Lower lobe of right lung (tissue), 2 donors: ENCODE measurements at regions not wholly inside any gene's neighbourhood (a gene's known extent, or its start where the extent isn't known, plus 50 kb on each side); places are given as distances from the start of the nearest gene placed in this dataset.
A peak's percentile ranks its signal among the peaks of the same experiment; 100 is the strongest.
"Not testable (repeated sequence)": the region's sequence is repeated elsewhere in the genome, so short reads cannot be mapped to it uniquely, and the experiment has no call there.

ENCODE experiments used
- ATAC-seq, 2 donors: fragments of 200-7000 bp; cut with Tn5 transposase; one replicate each; pipeline ENCODE4 v1.9.1; 2020 to 2022; ENCODE audit warnings: mild to moderate bottlenecking in 2 of 2, moderate library complexity in 2 of 2
- DNase-seq: peaks from one replicate; pipeline ENCODE4 v3.0.0-alpha.2; 2020
- H3K27ac ChIP-seq: fragments of 200-600 bp; one replicate; pipeline ENCODE4 v1.8.0; 2022
- H3K27me3 ChIP-seq: fragments of 200-600 bp; one replicate; pipeline ENCODE4 v1.8.0; 2022; ENCODE audit warnings: low read depth
- H3K36me3 ChIP-seq: fragments of 200-600 bp; one replicate; pipeline ENCODE4 v1.8.0; 2022; ENCODE audit warnings: mild to moderate bottlenecking
- H3K4me1 ChIP-seq: fragments of 200-600 bp; one replicate; pipeline ENCODE4 v1.8.0; 2022
- H3K4me3 ChIP-seq: fragments of 200-600 bp; one replicate; pipeline ENCODE4 v1.8.0; 2022; ENCODE audit warnings: mild to moderate bottlenecking
- H3K9me3 ChIP-seq: fragments of 200-600 bp; one replicate; pipeline ENCODE4 v1.8.0; 2022
- intact Hi-C: fragments of 100-400 bp; cut with DNase I; formaldehyde crosslinking; loops from one replicate; pipeline ENCODE4 v1.11.0; 2022
- TF ChIP-seq, protein P1 (sequence below): fragments of 200-600 bp; IDR thresholded peaks from one replicate; pipeline ENCODE4 v1.8.0; 2022; ENCODE audit warnings: antibody characterized with exemption, mild to moderate bottlenecking
- donor health status: DM: no; HTN: yes; CAD: no; lungs with severe emphysema.

DNA sequence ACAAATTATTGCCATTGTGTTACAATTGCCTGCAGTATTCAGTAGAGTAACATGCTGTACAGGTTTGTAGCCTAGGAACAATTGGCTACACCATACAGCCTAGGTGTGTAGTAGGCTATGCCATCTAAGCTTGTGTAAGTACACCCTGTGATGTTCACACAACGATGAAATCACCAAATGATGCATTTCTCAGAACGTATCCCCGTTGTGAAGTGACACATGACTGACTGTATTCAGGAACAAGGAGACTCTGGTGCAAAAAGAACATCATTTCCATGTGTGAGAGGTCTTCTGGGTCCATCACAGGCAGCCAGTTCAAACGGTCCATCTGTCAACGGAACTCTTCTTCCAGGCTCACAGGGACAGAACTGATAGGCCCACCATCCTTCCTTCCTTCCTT, 263.7 kb downstream of the ANAPC1 start:
- Histone ChIP-seq H3K36me3 (no peaks in the 10 kb centered on the region), H3K4me3 (no peak overlapping the region), H3K4me1 (peaks cover 14% of the 10 kb centered on the region), H3K27ac (no peak overlapping the region), H3K27me3 (no peaks in the 10 kb centered on the region), H3K9me3 (no peaks in the 10 kb centered on the region)
- DNase-seq: no peak
- intact Hi-C loops: no loop called here
- ATAC-seq: no peak
- TF ChIP-seq, protein P1, sequence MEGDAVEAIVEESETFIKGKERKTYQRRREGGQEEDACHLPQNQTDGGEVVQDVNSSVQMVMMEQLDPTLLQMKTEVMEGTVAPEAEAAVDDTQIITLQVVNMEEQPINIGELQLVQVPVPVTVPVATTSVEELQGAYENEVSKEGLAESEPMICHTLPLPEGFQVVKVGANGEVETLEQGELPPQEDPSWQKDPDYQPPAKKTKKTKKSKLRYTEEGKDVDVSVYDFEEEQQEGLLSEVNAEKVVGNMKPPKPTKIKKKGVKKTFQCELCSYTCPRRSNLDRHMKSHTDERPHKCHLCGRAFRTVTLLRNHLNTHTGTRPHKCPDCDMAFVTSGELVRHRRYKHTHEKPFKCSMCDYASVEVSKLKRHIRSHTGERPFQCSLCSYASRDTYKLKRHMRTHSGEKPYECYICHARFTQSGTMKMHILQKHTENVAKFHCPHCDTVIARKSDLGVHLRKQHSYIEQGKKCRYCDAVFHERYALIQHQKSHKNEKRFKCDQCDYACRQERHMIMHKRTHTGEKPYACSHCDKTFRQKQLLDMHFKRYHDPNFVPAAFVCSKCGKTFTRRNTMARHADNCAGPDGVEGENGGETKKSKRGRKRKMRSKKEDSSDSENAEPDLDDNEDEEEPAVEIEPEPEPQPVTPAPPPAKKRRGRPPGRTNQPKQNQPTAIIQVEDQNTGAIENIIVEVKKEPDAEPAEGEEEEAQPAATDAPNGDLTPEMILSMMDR: no peak

DNA sequence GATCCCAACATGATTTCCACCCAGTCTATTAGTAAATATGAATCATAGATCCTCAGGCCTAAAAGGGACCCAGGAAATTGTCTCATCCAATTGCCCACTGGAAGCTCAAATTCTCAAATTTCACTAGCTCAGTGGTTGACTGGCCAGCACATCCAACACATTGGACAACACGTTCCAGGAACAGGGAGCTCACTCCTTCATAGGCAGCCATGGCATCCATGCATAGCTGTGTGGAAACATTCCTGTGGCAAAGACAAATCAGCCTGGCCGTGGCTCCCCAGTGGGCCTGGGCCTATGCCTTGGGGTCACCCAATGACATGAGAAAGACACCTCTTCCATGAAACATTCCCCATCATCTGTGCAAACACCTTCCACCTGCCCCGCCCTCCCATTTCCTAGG, 261.1 kb downstream of the ANAPC1 start:
- no peaks in the 10 kb centered on the region for H3K9me3 ChIP-seq
- H3K4me1 ChIP-seq: peaks cover 9% of the 10 kb centered on the region
- no peak for ATAC-seq
- no peak overlapping the region for H3K27ac ChIP-seq
- intact Hi-C loops: no loop called here
- no peak overlapping the region for H3K4me3 ChIP-seq
- TF ChIP-seq, protein P1: no peak
- no peaks in the 10 kb centered on the region for H3K36me3 ChIP-seq
- DNase-seq: no peak
- no peaks in the 10 kb centered on the region for H3K27me3 ChIP-seq

DNA sequence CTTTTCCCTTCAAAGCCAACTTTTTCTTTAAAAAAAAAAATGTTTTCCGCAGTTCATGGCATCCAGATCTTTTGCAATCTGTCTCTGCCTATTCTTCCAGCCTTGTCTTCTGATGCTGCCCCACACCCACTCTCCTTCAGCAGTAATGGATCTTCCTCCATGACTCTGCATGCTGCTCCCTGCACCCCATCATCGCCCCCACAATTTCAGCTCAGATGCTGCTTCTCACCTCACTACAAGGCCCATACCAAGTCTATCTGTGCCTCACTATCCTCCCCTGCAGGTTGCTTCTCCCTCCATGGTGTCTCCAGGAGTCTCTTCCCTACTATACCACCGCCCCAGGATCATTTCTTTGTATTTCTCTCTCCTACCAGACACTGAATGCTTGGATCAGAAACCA, 260.6 kb downstream of the ANAPC1 start:
- peaks cover 5% of the 10 kb centered on the region for H3K9me3 ChIP-seq
- TF ChIP-seq, protein P1: no peak
- DNase-seq: no peak
- no peak for ATAC-seq
- H3K27me3 ChIP-seq: no peaks in the 10 kb centered on the region
- intact Hi-C loops: no loop called here
- no peak overlapping the region for H3K27ac ChIP-seq
- H3K4me3 ChIP-seq: no peak overlapping the region
- no peaks in the 10 kb centered on the region for H3K36me3 ChIP-seq
- peaks cover 4% of the 10 kb centered on the region for H3K4me1 ChIP-seq

DNA sequence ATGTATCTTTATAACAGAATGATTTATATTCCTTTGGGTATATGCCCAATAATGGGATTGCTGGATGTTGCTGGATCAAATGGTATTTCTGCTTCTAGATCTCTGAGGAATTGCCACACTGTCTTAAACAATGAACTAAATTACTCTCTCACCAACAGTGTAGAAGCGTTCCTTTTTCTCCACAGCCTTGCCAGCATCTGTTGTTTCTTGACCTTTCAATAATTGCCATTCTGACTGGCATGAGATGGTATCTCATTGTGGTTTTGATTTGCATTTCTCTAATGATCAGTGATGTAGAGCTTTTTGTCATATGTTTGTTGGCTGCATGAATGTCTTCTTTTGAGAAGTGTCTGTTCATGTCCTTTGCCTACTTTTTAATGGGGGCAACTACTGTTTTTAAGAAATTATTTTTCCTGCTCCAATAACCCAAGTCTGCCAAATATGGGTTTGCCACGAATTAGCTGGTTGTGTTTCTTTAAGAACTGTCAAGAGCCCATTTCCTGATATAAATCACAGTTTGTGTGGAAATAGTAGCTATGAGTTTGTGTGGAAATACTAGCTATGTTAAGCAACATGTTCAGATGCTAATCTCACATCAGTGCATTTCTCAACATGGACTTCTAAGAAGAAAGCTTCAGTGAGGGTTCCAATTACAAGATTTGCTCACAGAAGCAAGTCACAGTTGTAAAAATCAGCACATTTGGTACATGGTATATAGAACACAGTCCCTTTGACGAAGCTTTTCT, 259.4 kb downstream of the ANAPC1 start:
- TF ChIP-seq, protein P1: no peak
- intact Hi-C loops: no loop called here
- DNase-seq (no peak), ATAC-seq (peak; percentile 72 to 77)
- no peaks in the 10 kb centered on the region for H3K4me1 ChIP-seq
- H3K27ac ChIP-seq: no peak overlapping the region
- no peaks in the 10 kb centered on the region for H3K36me3 ChIP-seq
- no peak overlapping the region for H3K4me3 ChIP-seq
- no peaks in the 10 kb centered on the region for H3K27me3 ChIP-seq
- H3K9me3 ChIP-seq: peaks cover 11% of the 10 kb centered on the region

DNA sequence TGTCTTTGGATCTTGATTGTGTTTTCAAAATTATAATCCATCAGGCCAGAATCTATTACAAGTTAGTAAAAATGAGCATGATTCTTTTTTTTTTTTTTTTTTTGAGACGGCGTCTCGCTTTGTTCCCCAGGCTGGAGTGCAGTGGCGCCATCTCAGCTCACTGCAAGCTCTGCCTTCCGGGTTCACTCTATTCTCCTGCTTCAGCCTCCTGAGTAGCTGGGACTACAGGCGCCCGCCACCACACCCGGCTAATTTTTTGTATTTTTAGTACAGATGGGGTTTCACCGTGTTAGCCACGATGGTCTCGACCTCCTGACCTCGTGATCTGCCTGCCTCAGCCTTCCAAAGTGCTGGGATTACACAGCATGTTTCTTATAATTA, 258.8 kb downstream of the ANAPC1 start:
- DNase-seq, H3K4me1 ChIP-seq, intact Hi-C loops, H3K27ac ChIP-seq, H3K36me3 ChIP-seq, H3K4me3 ChIP-seq, H3K27me3 ChIP-seq: not testable (repeated sequence)
- peaks cover 17% of the 10 kb centered on the region for H3K9me3 ChIP-seq
- peak in 1 of 2 donors; percentile 31 for ATAC-seq

DNA sequence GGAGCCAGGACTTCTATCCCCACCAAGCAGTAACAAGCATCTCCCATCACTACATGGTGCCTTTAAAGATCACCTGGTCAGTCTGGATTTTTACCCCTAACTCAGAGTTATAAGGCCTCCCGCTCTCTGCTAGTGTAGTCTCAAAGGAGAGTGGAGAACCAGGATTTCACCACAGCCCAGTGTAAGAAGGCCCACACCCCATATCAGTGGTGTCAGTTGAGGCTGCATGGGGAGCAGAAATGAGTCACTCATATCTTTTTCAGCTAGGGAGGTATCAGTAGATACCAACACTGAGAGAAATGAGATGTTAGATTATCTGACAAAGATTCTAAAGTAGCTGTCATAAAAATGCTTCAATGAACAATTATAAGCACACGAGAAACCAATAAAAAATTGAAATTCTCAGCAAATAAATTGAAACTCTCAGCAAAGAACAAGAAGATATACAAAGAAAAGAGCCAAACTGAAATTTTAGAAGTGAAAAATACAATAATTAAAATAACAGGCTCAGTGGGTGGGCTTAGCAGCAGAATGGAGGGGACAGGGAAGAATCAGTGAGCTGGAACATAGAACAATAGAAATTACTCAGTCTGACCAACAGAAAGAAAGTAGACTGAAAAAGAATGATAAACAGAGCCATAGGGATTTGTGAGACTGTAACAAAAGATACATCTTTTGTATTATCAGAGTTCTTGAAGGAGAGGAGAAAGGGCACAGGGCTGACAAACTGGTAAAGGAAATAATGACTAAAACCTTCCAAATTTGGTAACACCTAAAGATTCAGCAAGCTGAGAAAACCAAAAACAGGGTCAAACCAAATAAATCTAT, 257.7 kb downstream of the ANAPC1 start:
- TF ChIP-seq, protein P1: no peak
- no peak overlapping the region for H3K4me3 ChIP-seq
- H3K27me3 ChIP-seq: no peaks in the 10 kb centered on the region
- H3K27ac ChIP-seq: no peak overlapping the region
- no peaks in the 10 kb centered on the region for H3K36me3 ChIP-seq
- no peak for DNase-seq
- intact Hi-C loops: no loop called here
- H3K4me1 ChIP-seq: no peaks in the 10 kb centered on the region
- peak; percentile 51 to 59 for ATAC-seq
- peaks cover 22% of the 10 kb centered on the region for H3K9me3 ChIP-seq
